WERI-Rb-1 (cell line): ENCODE measurements at regions not wholly inside any gene's neighbourhood (a gene's known extent, or its start where the extent isn't known, plus 50 kb on each side); places are given as distances from the start of the nearest gene placed in this dataset.

ENCODE experiments used
- DNase-seq: peaks from one replicate; pipeline ENCODE4 v3.0.0-alpha.2; 2020
- H3K27ac ChIP-seq: fragments of 250-450 bp; sonication (Bioruptor Pico); 2 replicates; pipeline ENCODE4 v1.5.1; 2020; ENCODE audit warnings: mild to moderate bottlenecking, moderate library complexity
- H3K27me3 ChIP-seq: fragments of 250-450 bp; sonication (Bioruptor Pico); 2 replicates; pipeline ENCODE4 v1.5.1; 2021; ENCODE audit warnings: mild to moderate bottlenecking, low read depth, moderate library complexity; ENCODE audit not compliant: insufficient read depth, severe bottlenecking
- H3K36me3 ChIP-seq: fragments of 250-450 bp; sonication (Bioruptor Pico); 2 replicates; pipeline ENCODE4 v1.5.1; 2020; ENCODE audit warnings: mild to moderate bottlenecking, moderate library complexity
- H3K4me3 ChIP-seq: 2 replicates; pipeline ENCODE4 v1.5.1; 2011; ENCODE audit warnings: low read depth, mild to moderate bottlenecking, control low read depth, low read length
- H3K9me3 ChIP-seq: fragments of 250-450 bp; sonication (Bioruptor Pico); 2 replicates; pipeline ENCODE4 v1.5.1; 2021; ENCODE audit warnings: mild to moderate bottlenecking, moderate library complexity; ENCODE audit not compliant: severe bottlenecking
- CTCF ChIP-seq: IDR thresholded peaks from 2 replicates; pipeline ENCODE4 v1.5.1; 2011; ENCODE audit warnings: low read depth, mild to moderate bottlenecking, control low read depth, inconsistent platforms, low read length

- no peaks in the 10 kb centered on the region for H3K36me3 ChIP-seq
- H3K27ac ChIP-seq: no peak overlapping the region; the same call in 1 of the 2 replicates
- no peaks in the 10 kb centered on the region for H3K9me3 ChIP-seq
- no peak for DNase-seq
- no peak for TF ChIP-seq CTCF
- no peak overlapping the region for H3K4me3 ChIP-seq
- H3K27me3 ChIP-seq: no peaks in the 10 kb centered on the region
These were observed 233.3 kb upstream of the FOXN3 start for GRCh38 chr14:89650077-89650978.

GRCh38 chr14:89649451-89650075 lies 232.5 kb upstream of the FOXN3 start:
- DNase-seq: no peak
- Histone ChIP-seq H3K36me3 (no peaks in the 10 kb centered on the region), H3K27me3 (no peaks in the 10 kb centered on the region), H3K9me3 (no peaks in the 10 kb centered on the region), H3K4me3 (no peak overlapping the region), H3K27ac (no peak overlapping the region)
- no peak for TF ChIP-seq CTCF

GRCh38 chr14:89648924-89649323 lies 231.9 kb upstream of the FOXN3 start:
- no peak for TF ChIP-seq CTCF
- no peak for DNase-seq
- Histone ChIP-seq H3K36me3 (no peaks in the 10 kb centered on the region), H3K9me3 (no peaks in the 10 kb centered on the region), H3K4me3 (no peak overlapping the region), H3K27me3 (no peaks in the 10 kb centered on the region), H3K27ac (no peak overlapping the region)

GRCh38 chr14:89648510-89648909 lies 231.5 kb upstream of the FOXN3 start:
- TF ChIP-seq CTCF: no peak
- Histone ChIP-seq H3K36me3 (no peaks in the 10 kb centered on the region), H3K9me3 (no peaks in the 10 kb centered on the region), H3K4me3 (no peak overlapping the region), H3K27ac (no peak overlapping the region), H3K27me3 (no peaks in the 10 kb centered on the region)
- DNase-seq: no peak

- H3K27ac ChIP-seq: no peak overlapping the region
- no peaks in the 10 kb centered on the region for H3K9me3 ChIP-seq
- no peak for TF ChIP-seq CTCF
- no peak overlapping the region for H3K4me3 ChIP-seq
- H3K36me3 ChIP-seq: no peaks in the 10 kb centered on the region
- no peaks in the 10 kb centered on the region for H3K27me3 ChIP-seq
- no peak for DNase-seq
These were observed 229.9 kb upstream of the FOXN3 start for GRCh38 chr14:89646971-89647370.
